Fibroblast of mammary gland (primary cell): ENCODE measurements at regions not wholly inside any gene's neighbourhood (a gene's known extent, or its start where the extent isn't known, plus 50 kb on each side); places are given as distances from the start of the nearest gene placed in this dataset.
A peak's percentile ranks its signal among the peaks of the same experiment; 100 is the strongest.

Source experiments
- DNase-seq: peaks from one replicate; pipeline ENCODE4 v3.0.0-alpha.2; 2010; ENCODE audit warnings: low read depth
- H3K4me3 ChIP-seq: 2 replicates; pipeline ENCODE4 v1.5.1; 2011; ENCODE audit warnings: low read depth, mild to moderate bottlenecking, low read length, moderate library complexity; ENCODE audit not compliant: control insufficient read depth
- CTCF ChIP-seq: conservative IDR thresholded peaks from 2 replicates; pipeline ENCODE4 v1.5.1; 2011; ENCODE audit warnings: low read depth, low read length, inconsistent platforms; ENCODE audit not compliant: control insufficient read depth, insufficient read depth

- no peak for TF ChIP-seq CTCF
- no peak for DNase-seq
- no peak overlapping the region for H3K4me3 ChIP-seq
Observed at GRCh38 chr1:175812936-175813335, 69.5 kb upstream of the TNR start.

GRCh38 chr1:175810305-175810704 is 66.9 kb upstream of the TNR start:
- no peak for TF ChIP-seq CTCF
- H3K4me3 ChIP-seq, result no peak overlapping the region
- DNase-seq, result no peak

GRCh38 chr1:175808999-175809398 is 65.6 kb upstream of the TNR start:
- H3K4me3 ChIP-seq, result no peak overlapping the region
- DNase-seq, result no peak
- TF ChIP-seq CTCF, result no peak

- no peak for TF ChIP-seq CTCF
- no peak for DNase-seq
- H3K4me3 ChIP-seq, result no peak overlapping the region
Observed at GRCh38 chr1:175808573-175808972, 65.2 kb upstream of the TNR start.

GRCh38 chr1:175804561-175804960 is 61.2 kb upstream of the TNR start:
- H3K4me3 ChIP-seq, result no peak overlapping the region
- no peak for TF ChIP-seq CTCF
- DNase-seq, result peak; percentile 69

GRCh38 chr1:175803413-175803812 is 60.0 kb upstream of the TNR start:
- no peak for DNase-seq
- no peak overlapping the region for H3K4me3 ChIP-seq
- no peak for TF ChIP-seq CTCF
